Liver (tissue), 3 donors: ENCODE measurements at regions not wholly inside any gene's neighbourhood (a gene's known extent, or its start where the extent isn't known, plus 50 kb on each side); places are given as distances from the start of the nearest gene placed in this dataset.

Source experiments
- CTCF ChIP-seq: fragments of 150-350 bp; IDR thresholded peaks from 2 replicates; pipeline ENCODE4 v1.5.1; 2017; ENCODE audit warnings: improper control_type of control experiment, low read depth, low read length; ENCODE audit not compliant: missing input control
- GABPA ChIP-seq, 2 donors: IDR thresholded peaks in 1 of 2; conservative IDR thresholded peaks in 1 of 2; 2 replicates each; pipeline ENCODE4 v1.6.1; 2016; ENCODE audit warnings: antibody characterized with exemption in 2 of 2, mild to moderate bottlenecking in 1 of 2, moderate library complexity in 1 of 2
- HNF4G ChIP-seq: IDR thresholded peaks from 2 replicates; pipeline ENCODE4 v1.6.1; 2016; ENCODE audit warnings: antibody characterized with exemption
- JUND ChIP-seq, 2 donors: IDR thresholded peaks; 2 replicates each; pipeline ENCODE4 v1.6.1; 2016; ENCODE audit warnings: antibody characterized with exemption in 2 of 2
- MAX ChIP-seq: IDR thresholded peaks from 2 replicates; pipeline ENCODE4 v1.6.1; 2016; ENCODE audit warnings: antibody characterized with exemption
- RAD21 ChIP-seq, 2 donors: IDR thresholded peaks; 2 replicates each; pipeline ENCODE4 v1.6.1; 2016; ENCODE audit warnings: antibody characterized with exemption in 2 of 2, mild to moderate bottlenecking in 2 of 2
- REST ChIP-seq: IDR thresholded peaks from 2 replicates; pipeline ENCODE4 v1.6.1; 2016; ENCODE audit warnings: antibody characterized with exemption, mild to moderate bottlenecking
- SP1 ChIP-seq: IDR thresholded peaks from 2 replicates; pipeline ENCODE4 v1.6.1; 2018; ENCODE audit warnings: antibody characterized with exemption, mild to moderate bottlenecking
- TAF1 ChIP-seq: conservative IDR thresholded peaks from 2 replicates; pipeline ENCODE4 v1.6.1; 2016; ENCODE audit warnings: antibody characterized with exemption, mild to moderate bottlenecking
- ZBTB33 ChIP-seq: IDR thresholded peaks from 2 replicates; pipeline ENCODE4 v1.6.1; 2016; ENCODE audit warnings: antibody characterized with exemption
- donor health status: healthy.
- donor health status: healthy.

GRCh38 chr15:36370051-36370730, 209.2 kb upstream of the CDIN1 start:
- no peak for TF ChIP-seq CTCF
- TF ChIP-seq TAF1 = no peak
- TF ChIP-seq RAD21 (IDR thresholded peaks at IDR 0.05) = no peak
- no peak for TF ChIP-seq GABPA (IDR thresholded peaks at IDR 0.05 in 1 of 2, conservative IDR thresholded peaks at IDR 0.05 in 1 of 2)
- no peak for TF ChIP-seq HNF4G
- TF ChIP-seq SP1 = no peak
- TF ChIP-seq JUND (IDR thresholded peaks at IDR 0.05) = no peak
- TF ChIP-seq REST = no peak
- TF ChIP-seq ZBTB33 = no peak
- no peak for TF ChIP-seq MAX
